Tibial artery (tissue), 4 donors: ENCODE measurements at regions not wholly inside any gene's neighbourhood (a gene's known extent, or its start where the extent isn't known, plus 50 kb on each side); places are given as distances from the start of the nearest gene placed in this dataset.

Source experiments
- DNase-seq, 2 donors: peaks; one replicate each; pipeline ENCODE4 v3.0.0-alpha.2; 2019
- H3K27ac ChIP-seq, 2 donors: fragments of 200-600 bp; sonication (generic) in 1 of 2; 1 replicate in 1 of 2; 2 replicates in 1 of 2; pipeline ENCODE4 v1.5.1; 2018 to 2019; ENCODE audit warnings: mild to moderate bottlenecking in 1 of 2
- H3K27me3 ChIP-seq, 2 donors: fragments of 200-600 bp; sonication (generic) in 1 of 2; one replicate each; pipeline versions ENCODE4 v1.5.1 to v1.6.0; 2016 to 2019
- H3K36me3 ChIP-seq, 3 donors: fragments of 200-600 bp; sonication (generic) in 2 of 3; one replicate each; pipeline ENCODE4 v1.5.1; 2016 to 2019; ENCODE audit warnings: mild to moderate bottlenecking in 2 of 3
- H3K4me1 ChIP-seq, 4 donors: fragments of 200-600 bp; sonication (generic) in 2 of 4; 1 replicate in 3 of 4; 2 replicates in 1 of 4; pipeline ENCODE4 v1.5.1; 2016 to 2019
- H3K4me3 ChIP-seq, 2 donors: fragments of 200-600 bp; sonication (generic) in 1 of 2; 1 replicate in 1 of 2; 2 replicates in 1 of 2; pipeline ENCODE4 v1.5.1; 2018 to 2019; ENCODE audit warnings: mild to moderate bottlenecking in 2 of 2
- H3K9me3 ChIP-seq, 3 donors: fragments of 200-600 bp; sonication (generic) in 1 of 3; one replicate each; pipeline ENCODE4 v1.5.1; 2016 to 2019
- intact Hi-C: fragments of 100-400 bp; cut with DNase I; formaldehyde crosslinking; loops from one replicate; pipeline ENCODE4 v1.15.0; 2023; ENCODE audit warnings: low total_unique reads
- TF ChIP-seq, protein P1 (sequence below), 2 experiments: fragments of 200-600 bp in 1 of 2; fragments of 450-650 bp in 1 of 2; IDR thresholded peaks; one replicate each; pipeline ENCODE4 v1.5.1; 2017 to 2019; ENCODE audit warnings: antibody characterized with exemption in 2 of 2, mild to moderate bottlenecking in 1 of 2, moderate library complexity in 1 of 2

GRCh38 chr9:28320616-28321015 is 747.3 kb upstream of the C9orf72 start:
- intact Hi-C loops, result no loop called here
- no peak for DNase-seq
- Histone ChIP-seq H3K27ac (no peak overlapping the region), H3K4me3 (no peak overlapping the region), H3K9me3 (no peaks in the 10 kb centered on the region), H3K4me1 (no peaks in the 10 kb centered on the region), H3K27me3 (no peaks in the 10 kb centered on the region), H3K36me3 (no peaks in the 10 kb centered on the region)
- TF ChIP-seq, protein P1, sequence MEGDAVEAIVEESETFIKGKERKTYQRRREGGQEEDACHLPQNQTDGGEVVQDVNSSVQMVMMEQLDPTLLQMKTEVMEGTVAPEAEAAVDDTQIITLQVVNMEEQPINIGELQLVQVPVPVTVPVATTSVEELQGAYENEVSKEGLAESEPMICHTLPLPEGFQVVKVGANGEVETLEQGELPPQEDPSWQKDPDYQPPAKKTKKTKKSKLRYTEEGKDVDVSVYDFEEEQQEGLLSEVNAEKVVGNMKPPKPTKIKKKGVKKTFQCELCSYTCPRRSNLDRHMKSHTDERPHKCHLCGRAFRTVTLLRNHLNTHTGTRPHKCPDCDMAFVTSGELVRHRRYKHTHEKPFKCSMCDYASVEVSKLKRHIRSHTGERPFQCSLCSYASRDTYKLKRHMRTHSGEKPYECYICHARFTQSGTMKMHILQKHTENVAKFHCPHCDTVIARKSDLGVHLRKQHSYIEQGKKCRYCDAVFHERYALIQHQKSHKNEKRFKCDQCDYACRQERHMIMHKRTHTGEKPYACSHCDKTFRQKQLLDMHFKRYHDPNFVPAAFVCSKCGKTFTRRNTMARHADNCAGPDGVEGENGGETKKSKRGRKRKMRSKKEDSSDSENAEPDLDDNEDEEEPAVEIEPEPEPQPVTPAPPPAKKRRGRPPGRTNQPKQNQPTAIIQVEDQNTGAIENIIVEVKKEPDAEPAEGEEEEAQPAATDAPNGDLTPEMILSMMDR (IDR thresholded peaks at IDR 0.05), result no peak

GRCh38 chr9:28329323-28329722 is 756.0 kb upstream of the C9orf72 start:
- no peaks in the 10 kb centered on the region for H3K27me3 ChIP-seq
- H3K4me3 ChIP-seq, result no peak overlapping the region
- no peak for DNase-seq
- no peak overlapping the region for H3K27ac ChIP-seq
- H3K4me1 ChIP-seq, result no peaks in the 10 kb centered on the region
- H3K9me3 ChIP-seq, result no peaks in the 10 kb centered on the region
- no peaks in the 10 kb centered on the region for H3K36me3 ChIP-seq
- intact Hi-C loops, result no loop called here
- TF ChIP-seq, protein P1 (IDR thresholded peaks at IDR 0.05), result no peak

DNA sequence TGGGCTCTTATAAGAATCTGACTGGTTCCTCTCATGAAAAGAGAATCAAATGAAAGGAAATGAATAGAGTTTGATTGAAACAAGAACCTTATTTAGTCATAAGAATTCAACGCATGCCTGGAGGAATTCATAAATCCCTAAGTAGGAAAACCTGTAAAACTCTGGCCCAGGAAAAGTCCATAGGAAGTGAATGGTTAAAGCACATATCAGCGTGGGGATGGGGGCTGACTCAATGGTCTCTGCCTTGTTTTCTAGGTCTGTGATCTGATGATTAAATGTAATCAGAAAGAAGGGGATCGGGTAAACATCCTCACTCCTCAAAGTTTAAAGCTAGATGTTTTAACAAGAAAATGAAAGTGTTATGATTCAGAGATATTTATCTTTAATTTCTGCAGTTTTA is 759.4 kb upstream of the C9orf72 start:
- Histone ChIP-seq H3K36me3 (no peaks in the 10 kb centered on the region), H3K9me3 (no peaks in the 10 kb centered on the region), H3K4me3 (no peak overlapping the region), H3K27me3 (no peaks in the 10 kb centered on the region), H3K27ac (no peak overlapping the region), H3K4me1 (no peaks in the 10 kb centered on the region)
- DNase-seq, result no peak
- intact Hi-C loops, result no loop called here
- TF ChIP-seq, protein P1 (IDR thresholded peaks at IDR 0.05), result no peak

GRCh38 chr9:28341913-28342312 is 768.6 kb upstream of the C9orf72 start:
- TF ChIP-seq, protein P1 (IDR thresholded peaks at IDR 0.05), result no peak
- Histone ChIP-seq H3K27ac (no peak overlapping the region), H3K27me3 (no peaks in the 10 kb centered on the region), H3K36me3 (no peaks in the 10 kb centered on the region), H3K4me1 (no peaks in the 10 kb centered on the region), H3K4me3 (no peak overlapping the region), H3K9me3 (no peaks in the 10 kb centered on the region)
- DNase-seq, result no peak
- intact Hi-C loops, result no loop called here

DNA sequence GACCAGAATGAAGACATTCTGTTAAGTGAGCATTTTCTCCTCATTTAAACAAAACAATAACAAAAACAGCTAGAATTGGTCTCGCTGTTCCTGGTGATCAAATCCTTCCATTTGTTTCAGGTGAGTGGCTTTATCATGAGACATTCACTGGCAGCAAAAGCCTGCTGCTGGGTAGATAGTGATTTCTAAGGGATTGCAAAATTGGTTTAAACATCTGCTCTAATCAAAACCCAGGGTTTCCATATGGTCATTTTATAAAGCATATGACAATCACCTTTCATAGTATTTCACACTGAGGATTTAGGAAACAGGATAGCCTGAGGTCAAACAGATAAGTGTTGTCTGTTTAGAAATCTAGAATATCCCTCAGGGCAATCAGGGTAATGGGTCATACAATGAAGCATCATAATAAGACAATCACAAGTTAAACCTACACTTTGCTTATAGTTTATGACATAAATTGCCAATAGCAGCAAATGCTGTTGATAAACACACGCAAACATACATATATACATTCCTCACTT is 769.6 kb upstream of the C9orf72 start:
- H3K27ac ChIP-seq, result no peak overlapping the region
- H3K36me3 ChIP-seq, result no peaks in the 10 kb centered on the region
- no peaks in the 10 kb centered on the region for H3K27me3 ChIP-seq
- H3K4me1 ChIP-seq, result no peaks in the 10 kb centered on the region
- H3K4me3 ChIP-seq, result no peak overlapping the region
- TF ChIP-seq, protein P1 (IDR thresholded peaks at IDR 0.05), result no peak
- no peaks in the 10 kb centered on the region for H3K9me3 ChIP-seq
- intact Hi-C loops, result no loop called here
- no peak for DNase-seq

GRCh38 chr9:28363151-28363562 is 789.9 kb upstream of the C9orf72 start:
- no peak overlapping the region for H3K4me3 ChIP-seq
- no peaks in the 10 kb centered on the region for H3K36me3 ChIP-seq
- H3K27me3 ChIP-seq, result no peaks in the 10 kb centered on the region
- H3K9me3 ChIP-seq, result no peaks in the 10 kb centered on the region
- H3K27ac ChIP-seq, result no peak overlapping the region
- no peaks in the 10 kb centered on the region for H3K4me1 ChIP-seq
- intact Hi-C loops, result no loop called here
- TF ChIP-seq, protein P1 (IDR thresholded peaks at IDR 0.05), result no peak
- DNase-seq, result no peak
